ENCODE measurements at regions not wholly inside any gene's neighbourhood (a gene's known extent, or its start where the extent isn't known, plus 50 kb on each side); places are given as distances from the start of the nearest gene placed in this dataset.

DNA sequence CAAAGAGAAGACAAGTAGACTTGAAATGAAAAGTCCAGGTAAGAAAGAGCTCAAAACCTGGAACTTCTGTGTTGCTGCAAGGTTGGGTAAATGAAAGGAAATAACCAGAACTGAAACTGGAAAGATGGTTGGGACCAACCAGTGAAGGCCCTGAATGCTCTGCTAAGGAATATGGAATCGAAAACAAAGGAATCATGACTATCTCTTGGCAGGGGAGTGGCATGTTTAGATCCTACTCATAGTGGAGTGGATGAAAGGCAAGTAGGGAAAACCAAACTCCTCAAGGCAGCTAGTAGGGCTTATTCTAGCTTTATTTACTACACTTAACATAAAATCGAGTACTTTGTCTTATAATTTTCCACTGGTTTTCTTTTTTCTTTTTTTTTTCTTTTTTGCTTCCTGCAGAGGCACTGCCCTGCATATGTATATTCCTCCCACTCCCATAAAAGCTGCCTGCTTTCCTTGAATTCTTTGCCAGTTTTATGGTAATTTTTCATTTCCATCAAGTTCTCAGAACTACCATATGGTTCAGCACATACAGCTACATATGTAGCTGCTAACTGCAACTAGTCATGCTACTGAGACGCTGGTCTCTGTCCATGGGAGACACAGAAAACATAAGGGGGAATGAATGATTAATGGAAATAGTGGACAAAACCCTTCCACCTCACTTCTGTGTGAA is 247.1 kb upstream of the TMTC1 start:
- TF ChIP-seq, protein P1, sequence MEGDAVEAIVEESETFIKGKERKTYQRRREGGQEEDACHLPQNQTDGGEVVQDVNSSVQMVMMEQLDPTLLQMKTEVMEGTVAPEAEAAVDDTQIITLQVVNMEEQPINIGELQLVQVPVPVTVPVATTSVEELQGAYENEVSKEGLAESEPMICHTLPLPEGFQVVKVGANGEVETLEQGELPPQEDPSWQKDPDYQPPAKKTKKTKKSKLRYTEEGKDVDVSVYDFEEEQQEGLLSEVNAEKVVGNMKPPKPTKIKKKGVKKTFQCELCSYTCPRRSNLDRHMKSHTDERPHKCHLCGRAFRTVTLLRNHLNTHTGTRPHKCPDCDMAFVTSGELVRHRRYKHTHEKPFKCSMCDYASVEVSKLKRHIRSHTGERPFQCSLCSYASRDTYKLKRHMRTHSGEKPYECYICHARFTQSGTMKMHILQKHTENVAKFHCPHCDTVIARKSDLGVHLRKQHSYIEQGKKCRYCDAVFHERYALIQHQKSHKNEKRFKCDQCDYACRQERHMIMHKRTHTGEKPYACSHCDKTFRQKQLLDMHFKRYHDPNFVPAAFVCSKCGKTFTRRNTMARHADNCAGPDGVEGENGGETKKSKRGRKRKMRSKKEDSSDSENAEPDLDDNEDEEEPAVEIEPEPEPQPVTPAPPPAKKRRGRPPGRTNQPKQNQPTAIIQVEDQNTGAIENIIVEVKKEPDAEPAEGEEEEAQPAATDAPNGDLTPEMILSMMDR (IDR thresholded peaks at IDR 0.05): no peak
- no peak overlapping the region for H3K4me3 Mint-ChIP-seq (ENCODE audit: unreplicated experiment)
- H3K27me3 Mint-ChIP-seq (ENCODE audit: low read depth): no peaks in the 10 kb centered on the region
- peaks cover 3% of the 10 kb centered on the region for H3K36me3 Mint-ChIP-seq (ENCODE audit: low read depth)
- DNase-seq (ENCODE audit: low spot score): no peak
- peaks cover 24% of the 10 kb centered on the region for H3K4me1 Mint-ChIP-seq (ENCODE audit: low read depth)
- H3K9me3 Mint-ChIP-seq (ENCODE audit: low read depth): peaks cover 5% of the 10 kb centered on the region
- no peak overlapping the region for H3K27ac Mint-ChIP-seq (ENCODE audit: unreplicated experiment)

DNA sequence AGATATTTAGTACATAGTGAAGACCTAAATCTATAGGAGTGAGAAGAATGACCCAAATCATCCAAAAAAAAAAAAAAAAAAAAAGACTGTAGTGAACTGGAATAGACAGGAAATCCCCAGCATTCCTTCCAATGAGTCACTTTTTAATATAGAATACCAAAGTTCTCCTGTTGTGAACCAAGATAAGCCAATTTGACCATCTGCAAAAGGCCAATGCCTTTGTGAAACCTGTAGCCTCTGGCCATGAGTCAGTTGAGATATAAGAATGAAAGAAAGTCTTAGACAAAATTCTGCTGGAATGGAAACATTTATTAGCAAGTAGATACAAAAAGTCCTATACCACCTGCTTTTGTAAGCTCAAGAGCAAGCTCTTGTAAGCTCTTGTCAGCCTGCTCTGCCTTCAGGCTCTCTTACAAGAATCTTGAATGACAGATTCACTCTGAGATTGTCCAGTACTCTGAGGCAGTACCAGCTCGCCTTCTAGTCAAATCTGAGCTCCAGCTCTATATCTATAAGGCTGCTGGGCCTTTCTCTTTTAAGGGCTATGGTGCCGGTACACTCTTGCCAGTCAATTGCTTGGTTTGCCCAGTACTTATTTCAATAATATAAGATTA is 243.0 kb upstream of the TMTC1 start:
- Mint-ChIP-seq H3K36me3 (ENCODE audit: low read depth) (peaks cover 3% of the 10 kb centered on the region), H3K27me3 (ENCODE audit: low read depth) (no peaks in the 10 kb centered on the region), H3K4me1 (ENCODE audit: low read depth) (peaks cover 55% of the 10 kb centered on the region), H3K4me3 (ENCODE audit: unreplicated experiment) (no peak overlapping the region), H3K27ac (ENCODE audit: unreplicated experiment) (peak overlapping the region; percentile 89), H3K9me3 (ENCODE audit: low read depth) (no peaks in the 10 kb centered on the region)
- DNase-seq (ENCODE audit: low spot score): no peak
- TF ChIP-seq, protein P1 (IDR thresholded peaks at IDR 0.05): no peak

DNA sequence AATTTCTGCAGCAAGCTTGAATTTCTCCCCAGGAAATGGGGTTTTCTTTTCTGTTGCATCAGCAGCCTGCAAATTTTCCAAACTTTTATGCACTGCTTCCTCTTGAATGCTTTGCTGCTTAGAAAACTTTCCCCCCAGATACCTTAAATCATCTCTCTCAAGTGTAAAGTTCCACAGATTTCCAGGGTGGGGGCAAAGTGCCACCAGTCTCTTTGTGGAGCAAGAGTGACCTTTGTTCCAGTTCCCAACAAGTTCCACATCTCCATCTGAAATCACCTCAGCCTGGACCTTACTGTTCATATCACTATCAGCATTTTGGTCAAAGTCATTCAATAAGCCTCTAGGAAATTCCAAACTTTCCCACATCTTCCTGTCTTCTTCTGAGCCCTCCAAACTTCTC is 241.6 kb upstream of the TMTC1 start:
- no peak overlapping the region for H3K4me3 Mint-ChIP-seq (ENCODE audit: unreplicated experiment)
- H3K36me3 Mint-ChIP-seq (ENCODE audit: low read depth): peaks cover 3% of the 10 kb centered on the region
- TF ChIP-seq, protein P1 (IDR thresholded peaks at IDR 0.05): no peak
- peak overlapping the region; percentile 89 for H3K27ac Mint-ChIP-seq (ENCODE audit: unreplicated experiment)
- peaks cover 67% of the 10 kb centered on the region for H3K4me1 Mint-ChIP-seq (ENCODE audit: low read depth)
- H3K9me3 Mint-ChIP-seq (ENCODE audit: low read depth): no peaks in the 10 kb centered on the region
- DNase-seq (ENCODE audit: low spot score): no peak
- H3K27me3 Mint-ChIP-seq (ENCODE audit: low read depth): no peaks in the 10 kb centered on the region

DNA sequence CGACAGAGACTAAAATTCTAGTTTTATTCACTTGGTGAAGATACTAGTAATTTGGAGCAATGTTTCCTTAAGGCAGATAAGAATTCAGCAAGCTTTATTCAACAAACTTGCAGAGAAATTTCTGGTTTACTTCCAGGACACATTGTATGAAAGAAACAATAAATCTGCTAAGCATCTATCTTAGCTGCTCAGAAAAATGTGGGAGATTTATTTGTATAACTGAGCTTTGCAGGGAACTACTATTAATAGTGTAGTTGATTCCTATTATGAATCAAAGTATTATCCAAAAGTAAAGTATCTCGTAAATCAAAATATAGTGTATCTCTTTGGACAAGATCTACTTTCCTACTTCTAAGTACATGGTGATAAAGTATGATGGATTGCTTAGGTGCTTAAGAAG is 239.4 kb upstream of the TMTC1 start:
- Mint-ChIP-seq H3K27ac (ENCODE audit: unreplicated experiment) (no peak overlapping the region), H3K9me3 (ENCODE audit: low read depth) (no peaks in the 10 kb centered on the region), H3K4me1 (ENCODE audit: low read depth) (peaks cover 83% of the 10 kb centered on the region), H3K36me3 (ENCODE audit: low read depth) (peaks cover 3% of the 10 kb centered on the region), H3K4me3 (ENCODE audit: unreplicated experiment) (no peak overlapping the region), H3K27me3 (ENCODE audit: low read depth) (no peaks in the 10 kb centered on the region)
- TF ChIP-seq, protein P1 (IDR thresholded peaks at IDR 0.05): no peak
- no peak for DNase-seq (ENCODE audit: low spot score)

DNA sequence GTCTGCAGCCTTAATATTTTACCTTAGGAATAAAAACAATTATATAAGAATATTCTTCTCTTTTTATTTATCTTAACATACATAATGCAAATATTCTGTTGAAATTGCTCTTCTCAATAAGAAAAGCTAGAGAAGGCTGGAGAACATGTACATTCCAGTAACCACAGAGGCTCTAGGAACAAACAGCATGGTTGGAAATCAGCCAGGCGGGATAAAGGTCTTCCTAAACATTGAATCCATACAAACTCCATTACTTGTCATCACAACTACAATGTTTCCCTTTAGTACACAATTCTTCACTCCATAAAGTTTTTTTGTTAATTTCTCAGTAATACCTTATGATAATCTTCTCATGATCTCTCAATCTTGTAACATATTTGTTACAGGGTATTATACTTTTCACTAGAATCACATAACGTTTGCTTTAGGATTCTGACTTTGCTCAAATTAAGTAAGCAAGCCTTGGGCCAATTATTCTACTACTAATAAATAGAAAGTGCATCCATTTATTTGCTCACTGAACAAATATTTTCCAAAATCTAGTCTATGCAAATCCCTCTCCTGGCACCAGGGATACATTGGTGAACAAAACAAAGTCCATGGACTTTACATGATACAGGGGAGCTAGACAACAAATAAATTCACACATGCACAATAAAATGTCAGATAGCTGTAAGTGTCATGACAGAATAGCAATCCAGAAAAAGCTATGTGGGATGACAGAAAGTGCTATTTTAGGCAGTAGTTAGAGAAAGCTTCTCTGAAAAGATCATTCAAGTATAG is 237.5 kb upstream of the TMTC1 start:
- H3K4me3 Mint-ChIP-seq (ENCODE audit: unreplicated experiment): no peak overlapping the region
- peaks cover 3% of the 10 kb centered on the region for H3K36me3 Mint-ChIP-seq (ENCODE audit: low read depth)
- H3K27ac Mint-ChIP-seq (ENCODE audit: unreplicated experiment): peak overlapping the region; percentile 53
- H3K27me3 Mint-ChIP-seq (ENCODE audit: low read depth): no peaks in the 10 kb centered on the region
- H3K4me1 Mint-ChIP-seq (ENCODE audit: low read depth): peaks cover 66% of the 10 kb centered on the region
- TF ChIP-seq, protein P1 (IDR thresholded peaks at IDR 0.05): no peak
- H3K9me3 Mint-ChIP-seq (ENCODE audit: low read depth): peaks cover 4% of the 10 kb centered on the region
- DNase-seq (ENCODE audit: low spot score): no peak
